Testis (tissue), 2 donors: ENCODE measurements at regions not wholly inside any gene's neighbourhood (a gene's known extent, or its start where the extent isn't known, plus 50 kb on each side); places are given as distances from the start of the nearest gene placed in this dataset.

Experiments used
- DNase-seq: peaks from one replicate; pipeline ENCODE4 v3.0.0-alpha.2; 2019
- H3K27ac ChIP-seq, 2 donors: fragments of 200-600 bp; sonication (generic); one replicate each; pipeline ENCODE4 v1.5.1; 2019
- H3K27me3 ChIP-seq: fragments of 200-600 bp; sonication (generic); one replicate; pipeline ENCODE4 v1.5.1; 2019
- H3K36me3 ChIP-seq: fragments of 200-600 bp; sonication (generic); one replicate; pipeline ENCODE4 v1.5.1; 2017; ENCODE audit warnings: low read depth; ENCODE audit errors: missing control alignments
- H3K4me1 ChIP-seq: fragments of 200-600 bp; sonication (generic); one replicate; pipeline ENCODE4 v1.5.1; 2019
- H3K4me3 ChIP-seq, 2 donors: fragments of 200-600 bp; sonication (generic); one replicate each; pipeline ENCODE4 v1.5.1; 2017 to 2019
- H3K9me3 ChIP-seq: fragments of 200-600 bp; sonication (generic); one replicate; pipeline ENCODE4 v1.5.1; 2017
- POLR2A ChIP-seq: fragments of 450-650 bp; IDR thresholded peaks from one replicate; pipeline ENCODE4 v1.6.1; 2017; ENCODE audit warnings: antibody characterized with exemption, mild to moderate bottlenecking, moderate library complexity
- WGBS, 2 donors: methylation state at CpG; one replicate each; pipeline ENCODE4 v1.1.5; 2018; 5-methylcytosine and 5-hydroxymethylcytosine counted together
- intact Hi-C: fragments of 100-400 bp; cut with DNase I; formaldehyde crosslinking; loops from one replicate; pipeline ENCODE4 v1.15.1; 2023; ENCODE audit warnings: low total_unique reads
- TF ChIP-seq, protein P1 (sequence below), 3 experiments: fragments of 450-650 bp in 2 of 3; fragments of 200-600 bp in 1 of 3; sonication (generic) in 1 of 3; IDR thresholded peaks; one replicate each; pipeline ENCODE4 v1.5.1; 2016 to 2019; ENCODE audit warnings: antibody characterized with exemption in 3 of 3, mild to moderate bottlenecking in 2 of 3, moderate library complexity in 1 of 3

DNA sequence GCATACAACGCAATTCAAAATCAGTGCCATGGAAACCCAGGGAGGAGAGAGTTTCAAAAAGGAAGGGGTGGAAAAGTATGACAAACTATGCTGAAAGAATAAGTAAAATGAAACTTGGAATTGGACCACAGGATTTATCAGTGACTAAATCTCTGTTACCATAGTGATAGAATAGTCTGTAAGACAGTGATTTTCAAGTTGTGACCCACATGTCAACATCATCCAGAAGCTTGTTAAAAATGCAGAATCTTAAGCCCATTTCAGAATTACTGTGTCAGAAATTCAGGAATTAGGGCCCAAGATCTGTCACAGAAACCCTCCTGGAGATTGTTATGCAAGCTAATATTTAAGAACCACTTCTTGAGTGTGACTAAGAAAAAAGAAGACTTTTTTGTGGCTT is 417.7 kb upstream of the JAG1 start:
- no peak for TF ChIP-seq POLR2A
- TF ChIP-seq, protein P1, sequence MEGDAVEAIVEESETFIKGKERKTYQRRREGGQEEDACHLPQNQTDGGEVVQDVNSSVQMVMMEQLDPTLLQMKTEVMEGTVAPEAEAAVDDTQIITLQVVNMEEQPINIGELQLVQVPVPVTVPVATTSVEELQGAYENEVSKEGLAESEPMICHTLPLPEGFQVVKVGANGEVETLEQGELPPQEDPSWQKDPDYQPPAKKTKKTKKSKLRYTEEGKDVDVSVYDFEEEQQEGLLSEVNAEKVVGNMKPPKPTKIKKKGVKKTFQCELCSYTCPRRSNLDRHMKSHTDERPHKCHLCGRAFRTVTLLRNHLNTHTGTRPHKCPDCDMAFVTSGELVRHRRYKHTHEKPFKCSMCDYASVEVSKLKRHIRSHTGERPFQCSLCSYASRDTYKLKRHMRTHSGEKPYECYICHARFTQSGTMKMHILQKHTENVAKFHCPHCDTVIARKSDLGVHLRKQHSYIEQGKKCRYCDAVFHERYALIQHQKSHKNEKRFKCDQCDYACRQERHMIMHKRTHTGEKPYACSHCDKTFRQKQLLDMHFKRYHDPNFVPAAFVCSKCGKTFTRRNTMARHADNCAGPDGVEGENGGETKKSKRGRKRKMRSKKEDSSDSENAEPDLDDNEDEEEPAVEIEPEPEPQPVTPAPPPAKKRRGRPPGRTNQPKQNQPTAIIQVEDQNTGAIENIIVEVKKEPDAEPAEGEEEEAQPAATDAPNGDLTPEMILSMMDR (IDR thresholded peaks at IDR 0.05): no peak
- no peak overlapping the region for H3K4me3 ChIP-seq
- H3K27me3 ChIP-seq: no peaks in the 10 kb centered on the region
- H3K4me1 ChIP-seq: no peaks in the 10 kb centered on the region
- no peak for DNase-seq
- intact Hi-C loops: no loop called here
- no peaks in the 10 kb centered on the region for H3K9me3 ChIP-seq
- 89 to 96% methylated on average over 1 of the region's 1 CpG for WGBS, 2 donors
- H3K27ac ChIP-seq: no peak overlapping the region
- H3K36me3 ChIP-seq: no peaks in the 10 kb centered on the region

DNA sequence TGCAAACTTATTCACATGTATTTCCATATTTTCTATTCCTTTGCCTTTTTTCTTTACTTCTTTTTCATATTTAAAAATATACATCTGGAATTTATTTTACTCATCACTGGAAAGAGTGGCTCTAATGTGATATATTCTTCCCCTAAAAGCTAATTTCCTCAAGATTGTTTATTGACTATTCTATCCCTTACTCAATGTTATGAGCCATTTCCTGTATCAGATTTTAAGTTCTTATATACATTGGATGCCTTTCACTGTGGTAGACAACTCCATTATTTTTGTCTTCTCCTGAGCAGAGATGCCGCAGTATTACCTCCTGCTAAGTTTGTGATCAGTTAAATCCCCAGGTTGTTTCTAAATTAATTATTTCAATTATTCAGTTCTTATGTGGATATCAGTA is 418.4 kb upstream of the JAG1 start:
- intact Hi-C loops: no loop called here
- DNase-seq: no peak
- WGBS, 2 donors: 98 to 100% methylated on average over 1 of the region's 1 CpG

DNA sequence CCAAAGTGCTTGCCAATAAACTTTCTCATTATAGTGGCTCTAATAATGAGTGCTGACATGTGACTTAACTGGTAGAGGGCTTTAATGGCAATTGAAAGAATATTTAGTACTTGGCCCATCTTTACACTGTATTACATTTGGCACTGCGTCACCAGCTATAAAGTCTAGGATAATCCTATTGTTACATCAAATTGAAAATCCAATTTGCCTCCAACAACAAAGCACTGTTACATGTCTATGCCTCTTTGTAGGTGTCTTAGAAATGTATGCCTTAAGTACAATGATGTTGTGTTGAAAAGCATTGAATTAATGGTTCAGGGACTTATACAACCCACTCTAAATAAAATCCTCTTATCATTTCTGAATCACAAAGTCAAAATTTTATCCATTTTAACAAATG is 420.4 kb upstream of the JAG1 start:
- no peak for TF ChIP-seq POLR2A
- TF ChIP-seq, protein P1 (IDR thresholded peaks at IDR 0.05): no peak
- no peaks in the 10 kb centered on the region for H3K9me3 ChIP-seq
- DNase-seq: no peak
- no peak overlapping the region for H3K27ac ChIP-seq
- intact Hi-C loops: no loop called here
- no peaks in the 10 kb centered on the region for H3K36me3 ChIP-seq
- no peaks in the 10 kb centered on the region for H3K27me3 ChIP-seq
- H3K4me3 ChIP-seq: no peak overlapping the region
- 95% methylated on average over 1 of the region's 1 CpG for WGBS, 2 donors
- H3K4me1 ChIP-seq: no peaks in the 10 kb centered on the region

More for the DNA sequence above, 418.4 kb upstream of the JAG1 start:
- Histone ChIP-seq H3K9me3 (no peaks in the 10 kb centered on the region), H3K4me3 (no peak overlapping the region), H3K4me1 (no peaks in the 10 kb centered on the region), H3K27ac (no peak overlapping the region), H3K27me3 (no peaks in the 10 kb centered on the region), H3K36me3 (no peaks in the 10 kb centered on the region)
- TF ChIP-seq, protein P1 (IDR thresholded peaks at IDR 0.05): no peak
- TF ChIP-seq POLR2A: no peak

DNA sequence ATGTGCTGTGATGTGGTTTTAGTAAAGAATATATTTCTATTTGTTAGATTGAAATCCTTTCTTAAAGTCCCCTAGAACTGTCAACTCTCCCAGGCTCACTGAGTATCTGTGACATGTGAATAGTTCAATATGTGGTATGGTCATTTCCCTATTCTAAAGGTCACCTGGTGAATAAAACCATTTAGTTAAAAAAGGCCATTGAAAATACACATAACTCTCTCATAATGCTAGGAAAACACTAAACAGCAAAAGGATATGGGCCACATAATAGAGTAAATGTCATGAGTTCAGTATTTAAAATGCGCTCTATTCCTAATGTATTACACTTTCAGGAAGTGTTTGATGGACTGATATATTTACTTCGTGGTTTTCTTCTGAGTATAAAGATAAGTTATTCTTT is 420.9 kb upstream of the JAG1 start:
- no peak for DNase-seq
- Histone ChIP-seq H3K4me1 (no peaks in the 10 kb centered on the region), H3K27ac (no peak overlapping the region), H3K27me3 (no peaks in the 10 kb centered on the region), H3K9me3 (no peaks in the 10 kb centered on the region), H3K36me3 (no peaks in the 10 kb centered on the region), H3K4me3 (no peak overlapping the region)
- WGBS, 2 donors: 65 to 76% methylated on average over 2 of the region's 2 CpGs
- TF ChIP-seq, protein P1 (IDR thresholded peaks at IDR 0.05): no peak
- TF ChIP-seq POLR2A: no peak
- intact Hi-C loops: no loop called here

DNA sequence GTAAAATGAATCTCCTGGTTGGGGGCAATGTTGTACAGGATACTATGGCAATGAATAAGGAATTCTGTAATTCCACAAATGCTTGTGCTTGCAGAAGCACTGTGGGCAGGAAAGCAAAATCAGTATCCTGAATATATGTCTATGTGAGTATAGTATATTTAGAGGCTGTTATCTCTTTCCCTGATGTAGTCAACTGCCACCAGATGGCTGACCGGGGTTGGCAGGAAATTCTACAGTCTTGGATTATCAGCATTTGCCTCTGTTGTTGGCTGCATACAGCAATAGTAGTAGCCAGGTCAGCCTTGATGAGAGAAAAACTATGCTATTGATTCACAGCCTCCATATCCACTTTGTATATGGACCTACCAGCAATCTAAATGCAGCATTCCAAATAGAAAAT is 425.1 kb upstream of the JAG1 start:
- no peaks in the 10 kb centered on the region for H3K4me1 ChIP-seq
- 75 to 84% methylated on average over 1 of the region's 1 CpG for WGBS, 2 donors
- intact Hi-C loops: no loop called here
- H3K27ac ChIP-seq: no peak overlapping the region
- no peak overlapping the region for H3K4me3 ChIP-seq
- no peak for DNase-seq
- TF ChIP-seq POLR2A: no peak
- TF ChIP-seq, protein P1 (IDR thresholded peaks at IDR 0.05): no peak
- no peaks in the 10 kb centered on the region for H3K9me3 ChIP-seq
- H3K36me3 ChIP-seq: no peaks in the 10 kb centered on the region
- no peaks in the 10 kb centered on the region for H3K27me3 ChIP-seq
